Subcutaneous abdominal adipose tissue (tissue), 5 donors: ENCODE measurements at regions not wholly inside any gene's neighbourhood (a gene's known extent, or its start where the extent isn't known, plus 50 kb on each side); places are given as distances from the start of the nearest gene placed in this dataset.

ENCODE experiments used
- H3K27ac ChIP-seq: one replicate; pipeline ENCODE4 v1.7.0; 2013; ENCODE audit warnings: low read depth, mild to moderate bottlenecking, inconsistent platforms, low read length, moderate library complexity
- H3K27me3 ChIP-seq, 5 donors: one replicate each; pipeline ENCODE4 v1.7.0; 2013; ENCODE audit warnings: low read length in 5 of 5, inconsistent platforms in 1 of 5; ENCODE audit not compliant: control insufficient read depth in 5 of 5, insufficient read depth in 4 of 5
- H3K36me3 ChIP-seq, 5 donors: one replicate each; pipeline ENCODE4 v1.7.0; 2013; ENCODE audit warnings: low read length in 5 of 5; ENCODE audit not compliant: control insufficient read depth in 5 of 5, insufficient read depth in 5 of 5
- H3K4me1 ChIP-seq, 5 donors: one replicate each; pipeline ENCODE4 v1.7.0; 2013; ENCODE audit warnings: low read length in 5 of 5, mild to moderate bottlenecking in 3 of 5, moderate library complexity in 1 of 5; ENCODE audit not compliant: control insufficient read depth in 5 of 5, insufficient read depth in 5 of 5
- H3K4me3 ChIP-seq, 5 donors: one replicate each; pipeline ENCODE4 v1.7.0; 2013; ENCODE audit warnings: low read length in 5 of 5, low read depth in 1 of 5
- H3K9ac ChIP-seq, 5 donors: one replicate each; pipeline ENCODE4 v1.7.0; 2013; ENCODE audit warnings: low read length in 5 of 5, mild to moderate bottlenecking in 4 of 5, moderate library complexity in 3 of 5
- H3K9me3 ChIP-seq, 5 donors: one replicate each; pipeline ENCODE4 v1.7.0; 2013; ENCODE audit warnings: low read length in 5 of 5; ENCODE audit not compliant: control insufficient read depth in 5 of 5
- donor health status: healthy.
- donor health status: healthy.
- donor health status: healthy.
- donor health status: healthy.
- donor health status: healthy.

GRCh38 chr4:61094854-61095598 lies 105.1 kb upstream of the ADGRL3 start:
- H3K9me3 ChIP-seq, result peaks cover 0 to 6% (median 0%) of the 10 kb centered on the region in 5 donors
- H3K9ac ChIP-seq, result no peak overlapping the region
- no peaks in the 10 kb centered on the region for H3K4me1 ChIP-seq
- H3K4me3 ChIP-seq, result no peak overlapping the region
- no peak overlapping the region for H3K27ac ChIP-seq
- H3K36me3 ChIP-seq, result no peaks in the 10 kb centered on the region
- H3K27me3 ChIP-seq, result no peaks in the 10 kb centered on the region

DNA sequence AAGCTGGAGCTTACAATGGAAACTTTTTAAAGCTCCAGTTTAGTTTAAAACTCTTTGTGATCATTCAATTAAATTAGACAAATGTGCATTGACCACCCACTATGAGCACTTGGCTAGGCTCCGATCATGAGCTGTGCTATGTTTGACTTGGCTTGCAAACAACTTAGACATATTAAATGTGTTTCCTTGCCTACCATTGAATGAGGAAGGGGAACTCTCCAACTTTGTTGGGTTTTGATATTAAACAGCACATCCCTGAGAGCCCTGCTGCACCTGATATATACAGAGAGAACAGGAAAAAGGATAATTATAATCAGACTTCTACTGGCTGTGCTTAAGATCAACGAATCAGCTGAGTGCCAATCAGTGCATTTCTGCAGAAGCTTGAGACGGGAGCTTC lies 71.4 kb upstream of the ADGRL3 start:
- Histone ChIP-seq H3K27ac (no peak overlapping the region), H3K4me3 (no peak overlapping the region), H3K9me3 (peaks cover 0 to 8% (median 2%) of the 10 kb centered on the region in 5 donors), H3K36me3 (no peaks in the 10 kb centered on the region), H3K4me1 (no peaks in the 10 kb centered on the region), H3K9ac (no peak overlapping the region), H3K27me3 (peaks cover 0 to 3% (median 0%) of the 10 kb centered on the region in 5 donors)

DNA sequence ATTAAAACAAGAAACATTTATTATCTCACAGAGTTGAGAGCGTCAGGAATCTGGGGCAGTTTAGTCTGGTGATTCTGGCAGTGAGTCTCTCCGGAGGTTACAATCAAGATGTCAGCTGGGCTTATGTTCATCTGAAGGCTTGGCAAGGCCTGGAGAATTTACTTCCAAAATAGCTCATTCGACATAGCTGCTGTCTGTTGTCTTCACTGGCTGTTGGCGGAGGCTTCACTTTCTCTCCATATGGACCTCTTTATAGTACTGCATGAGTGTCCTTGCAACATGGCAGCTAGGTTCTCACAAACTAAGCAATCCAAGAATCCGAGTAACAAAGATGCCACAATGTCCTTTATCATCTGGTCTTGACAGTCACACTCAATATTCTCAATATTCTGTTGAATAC lies 70.2 kb upstream of the ADGRL3 start:
- peaks cover 0 to 7% (median under 1%) of the 10 kb centered on the region in 5 donors for H3K9me3 ChIP-seq
- H3K27me3 ChIP-seq, result peaks cover 0 to 3% (median 0%) of the 10 kb centered on the region in 5 donors
- H3K27ac ChIP-seq, result no peak overlapping the region
- H3K36me3 ChIP-seq, result no peaks in the 10 kb centered on the region
- no peaks in the 10 kb centered on the region for H3K4me1 ChIP-seq
- no peak overlapping the region for H3K4me3 ChIP-seq
- no peak overlapping the region for H3K9ac ChIP-seq

DNA sequence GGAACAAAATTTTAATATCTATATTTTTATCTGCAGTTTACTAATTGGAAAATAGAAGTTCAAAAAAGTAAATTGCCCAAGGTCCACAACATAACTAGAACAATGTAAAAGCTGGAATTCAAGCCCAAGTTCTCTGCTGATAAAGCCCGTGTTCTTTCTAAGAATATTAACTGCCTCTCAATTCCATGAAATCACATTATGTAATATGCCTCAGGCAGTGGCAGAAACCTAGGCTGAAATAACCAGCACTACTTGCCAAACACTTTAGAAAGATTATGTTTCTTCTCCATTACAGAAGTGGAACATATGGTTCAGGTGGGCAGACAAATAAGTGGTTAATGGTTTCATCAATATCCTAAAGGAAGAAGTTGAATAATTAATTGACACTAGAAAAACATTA lies 56.7 kb upstream of the ADGRL3 start:
- Histone ChIP-seq H3K9me3 (no peaks in the 10 kb centered on the region), H3K4me3 (no peak overlapping the region), H3K4me1 (peaks cover 0 to 3% (median 0%) of the 10 kb centered on the region in 5 donors)

DNA sequence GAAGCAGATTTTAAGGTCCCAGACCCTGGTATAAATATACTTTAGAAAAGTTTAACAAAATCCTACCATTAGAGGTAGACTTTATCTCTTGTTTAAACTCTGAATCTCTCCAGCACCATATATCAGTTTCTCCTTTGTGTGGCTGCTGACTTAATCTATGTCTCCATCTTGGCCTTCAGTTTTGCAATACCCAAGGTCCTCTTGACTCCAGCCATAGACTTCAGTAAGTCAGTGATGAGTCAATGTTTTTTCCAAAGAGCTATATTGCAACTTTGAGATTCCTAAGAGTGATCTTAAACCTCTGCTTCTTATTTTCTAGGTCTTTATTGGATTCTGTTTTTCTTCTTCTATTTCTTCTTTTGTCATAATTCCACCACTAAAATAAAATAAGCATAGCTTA lies 50.8 kb upstream of the ADGRL3 start:
- Histone ChIP-seq H3K27ac (no peak overlapping the region), H3K27me3 (no peaks in the 10 kb centered on the region), H3K9me3 (no peaks in the 10 kb centered on the region), H3K4me3 (no peak overlapping the region), H3K4me1 (no peaks in the 10 kb centered on the region), H3K36me3 (no peaks in the 10 kb centered on the region), H3K9ac (no peak overlapping the region)

More for the DNA sequence above, 56.7 kb upstream of the ADGRL3 start:
- Histone ChIP-seq H3K36me3 (no peaks in the 10 kb centered on the region), H3K9ac (no peak overlapping the region), H3K27ac (no peak overlapping the region), H3K27me3 (no peaks in the 10 kb centered on the region)
